Peyer's patch (tissue), 4 donors: ENCODE measurements at regions not wholly inside any gene's neighbourhood (a gene's known extent, or its start where the extent isn't known, plus 50 kb on each side); places are given as distances from the start of the nearest gene placed in this dataset.

Experiments used
- POLR2A ChIP-seq, 2 donors: fragments of 450-650 bp; IDR thresholded peaks; one replicate each; pipeline ENCODE4 v1.5.1; 2017; ENCODE audit warnings: antibody characterized with exemption in 2 of 2, mild to moderate bottlenecking in 2 of 2, moderate library complexity in 2 of 2
- TF ChIP-seq, protein P1 (sequence below), 6 experiments: fragments of 450-650 bp in 4 of 6; fragments of 200-600 bp in 2 of 6; sonication (generic) in 1 of 6; IDR thresholded peaks; one replicate each; pipeline ENCODE4 v1.5.1; 2017 to 2019; ENCODE audit warnings: antibody characterized with exemption in 6 of 6, mild to moderate bottlenecking in 3 of 6, moderate library complexity in 1 of 6

DNA sequence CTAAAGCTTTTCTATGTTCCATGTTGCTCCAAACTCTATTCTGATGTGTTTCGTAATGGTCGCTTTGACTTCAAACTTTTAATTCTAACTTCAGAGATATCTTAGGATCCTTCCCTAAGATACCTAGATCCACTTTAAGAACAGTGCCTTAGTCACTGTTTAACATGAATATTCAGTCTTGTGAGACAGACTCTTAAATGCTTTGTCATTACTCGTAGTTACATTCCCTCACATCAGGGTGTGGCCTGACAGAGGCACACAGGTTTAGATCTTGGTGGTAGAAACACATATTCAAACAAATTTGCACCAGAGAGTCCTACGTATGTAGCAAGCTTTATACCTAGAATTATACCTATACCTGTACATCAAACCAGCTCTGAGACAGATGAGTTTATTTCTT, 687.0 kb upstream of the C9orf72 start:
- TF ChIP-seq, protein P1, sequence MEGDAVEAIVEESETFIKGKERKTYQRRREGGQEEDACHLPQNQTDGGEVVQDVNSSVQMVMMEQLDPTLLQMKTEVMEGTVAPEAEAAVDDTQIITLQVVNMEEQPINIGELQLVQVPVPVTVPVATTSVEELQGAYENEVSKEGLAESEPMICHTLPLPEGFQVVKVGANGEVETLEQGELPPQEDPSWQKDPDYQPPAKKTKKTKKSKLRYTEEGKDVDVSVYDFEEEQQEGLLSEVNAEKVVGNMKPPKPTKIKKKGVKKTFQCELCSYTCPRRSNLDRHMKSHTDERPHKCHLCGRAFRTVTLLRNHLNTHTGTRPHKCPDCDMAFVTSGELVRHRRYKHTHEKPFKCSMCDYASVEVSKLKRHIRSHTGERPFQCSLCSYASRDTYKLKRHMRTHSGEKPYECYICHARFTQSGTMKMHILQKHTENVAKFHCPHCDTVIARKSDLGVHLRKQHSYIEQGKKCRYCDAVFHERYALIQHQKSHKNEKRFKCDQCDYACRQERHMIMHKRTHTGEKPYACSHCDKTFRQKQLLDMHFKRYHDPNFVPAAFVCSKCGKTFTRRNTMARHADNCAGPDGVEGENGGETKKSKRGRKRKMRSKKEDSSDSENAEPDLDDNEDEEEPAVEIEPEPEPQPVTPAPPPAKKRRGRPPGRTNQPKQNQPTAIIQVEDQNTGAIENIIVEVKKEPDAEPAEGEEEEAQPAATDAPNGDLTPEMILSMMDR (IDR thresholded peaks at IDR 0.05): no peak
- no peak for TF ChIP-seq POLR2A (IDR thresholded peaks at IDR 0.05)
